OCI-LY1 (cell line): ENCODE measurements at regions not wholly inside any gene's neighbourhood (a gene's known extent, or its start where the extent isn't known, plus 50 kb on each side); places are given as distances from the start of the nearest gene placed in this dataset.

Source experiments
- EZH2 ChIP-seq: fragments of 200-600 bp; sonication (generic), shearing (Covaris generic); IDR thresholded peaks from 2 replicates; pipeline ENCODE4 v1.8.0; 2017; ENCODE audit warnings: borderline replicate concordance, mixed run types, mild to moderate bottlenecking, antibody characterized with exemption, low read length, moderate library complexity, mixed read lengths
- TF ChIP-seq, protein P1 (sequence below): fragments of 200-600 bp; sonication (generic), shearing (Covaris generic); IDR thresholded peaks from 2 replicates; pipeline ENCODE4 v1.5.1; 2017; ENCODE audit warnings: mild to moderate bottlenecking, antibody characterized with exemption, low read length, moderate library complexity, mixed read lengths

GRCh38 chr5:2803751-2804150 lies 52.3 kb upstream of the IRX2 start:
- TF ChIP-seq EZH2 = no peak
- TF ChIP-seq, protein P1, sequence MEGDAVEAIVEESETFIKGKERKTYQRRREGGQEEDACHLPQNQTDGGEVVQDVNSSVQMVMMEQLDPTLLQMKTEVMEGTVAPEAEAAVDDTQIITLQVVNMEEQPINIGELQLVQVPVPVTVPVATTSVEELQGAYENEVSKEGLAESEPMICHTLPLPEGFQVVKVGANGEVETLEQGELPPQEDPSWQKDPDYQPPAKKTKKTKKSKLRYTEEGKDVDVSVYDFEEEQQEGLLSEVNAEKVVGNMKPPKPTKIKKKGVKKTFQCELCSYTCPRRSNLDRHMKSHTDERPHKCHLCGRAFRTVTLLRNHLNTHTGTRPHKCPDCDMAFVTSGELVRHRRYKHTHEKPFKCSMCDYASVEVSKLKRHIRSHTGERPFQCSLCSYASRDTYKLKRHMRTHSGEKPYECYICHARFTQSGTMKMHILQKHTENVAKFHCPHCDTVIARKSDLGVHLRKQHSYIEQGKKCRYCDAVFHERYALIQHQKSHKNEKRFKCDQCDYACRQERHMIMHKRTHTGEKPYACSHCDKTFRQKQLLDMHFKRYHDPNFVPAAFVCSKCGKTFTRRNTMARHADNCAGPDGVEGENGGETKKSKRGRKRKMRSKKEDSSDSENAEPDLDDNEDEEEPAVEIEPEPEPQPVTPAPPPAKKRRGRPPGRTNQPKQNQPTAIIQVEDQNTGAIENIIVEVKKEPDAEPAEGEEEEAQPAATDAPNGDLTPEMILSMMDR = no peak
